ENCODE measurements at regions not wholly inside any gene's neighbourhood (a gene's known extent, or its start where the extent isn't known, plus 50 kb on each side); places are given as distances from the start of the nearest gene placed in this dataset.

GRCh38 chr20:7622399-7622961 is 317.8 kb downstream of the HAO1 start:
- DNase-seq, result no peak
- no peak for TF ChIP-seq CTCF (IDR thresholded peaks at IDR 0.05; ENCODE audit: partially characterized antibody, unreplicated experiment)
- no peaks in the 10 kb centered on the region for H3K9me3 Mint-ChIP-seq (ENCODE audit: unreplicated experiment)
- no peaks in the 10 kb centered on the region for H3K36me3 Mint-ChIP-seq (ENCODE audit: unreplicated experiment)
- H3K4me3 Mint-ChIP-seq (ENCODE audit: unreplicated experiment), result no peak overlapping the region
- no peak overlapping the region for H3K27ac Mint-ChIP-seq (ENCODE audit: unreplicated experiment)
- H3K4me1 Mint-ChIP-seq (ENCODE audit: low read depth, unreplicated experiment), result no peaks in the 10 kb centered on the region
- H3K27me3 Mint-ChIP-seq (ENCODE audit: unreplicated experiment), result no peaks in the 10 kb centered on the region

GRCh38 chr20:7624886-7625285 is 315.4 kb downstream of the HAO1 start:
- no peaks in the 10 kb centered on the region for H3K36me3 Mint-ChIP-seq (ENCODE audit: unreplicated experiment)
- H3K4me1 Mint-ChIP-seq (ENCODE audit: low read depth, unreplicated experiment), result no peaks in the 10 kb centered on the region
- no peaks in the 10 kb centered on the region for H3K9me3 Mint-ChIP-seq (ENCODE audit: unreplicated experiment)
- H3K4me3 Mint-ChIP-seq (ENCODE audit: unreplicated experiment), result no peak overlapping the region
- H3K27me3 Mint-ChIP-seq (ENCODE audit: unreplicated experiment), result no peaks in the 10 kb centered on the region
- DNase-seq, result no peak
- TF ChIP-seq CTCF (IDR thresholded peaks at IDR 0.05; ENCODE audit: partially characterized antibody, unreplicated experiment), result no peak
- no peak overlapping the region for H3K27ac Mint-ChIP-seq (ENCODE audit: unreplicated experiment)

- no peak for DNase-seq
- Mint-ChIP-seq H3K27me3 (ENCODE audit: unreplicated experiment) (no peaks in the 10 kb centered on the region), H3K27ac (ENCODE audit: unreplicated experiment) (no peak overlapping the region), H3K9me3 (ENCODE audit: unreplicated experiment) (no peaks in the 10 kb centered on the region), H3K36me3 (ENCODE audit: unreplicated experiment) (no peaks in the 10 kb centered on the region), H3K4me1 (ENCODE audit: low read depth, unreplicated experiment) (no peaks in the 10 kb centered on the region), H3K4me3 (ENCODE audit: unreplicated experiment) (no peak overlapping the region)
- no peak for TF ChIP-seq CTCF (IDR thresholded peaks at IDR 0.05; ENCODE audit: partially characterized antibody, unreplicated experiment)
Observed at GRCh38 chr20:7627734-7628663, 312.3 kb downstream of the HAO1 start.

GRCh38 chr20:7629880-7630279 is 310.4 kb downstream of the HAO1 start:
- H3K9me3 Mint-ChIP-seq (ENCODE audit: unreplicated experiment), result no peaks in the 10 kb centered on the region
- H3K27me3 Mint-ChIP-seq (ENCODE audit: unreplicated experiment), result no peaks in the 10 kb centered on the region
- no peak for DNase-seq
- no peak overlapping the region for H3K27ac Mint-ChIP-seq (ENCODE audit: unreplicated experiment)
- TF ChIP-seq CTCF (IDR thresholded peaks at IDR 0.05; ENCODE audit: partially characterized antibody, unreplicated experiment), result no peak
- no peaks in the 10 kb centered on the region for H3K4me1 Mint-ChIP-seq (ENCODE audit: low read depth, unreplicated experiment)
- H3K36me3 Mint-ChIP-seq (ENCODE audit: unreplicated experiment), result no peaks in the 10 kb centered on the region
- H3K4me3 Mint-ChIP-seq (ENCODE audit: unreplicated experiment), result no peak overlapping the region

GRCh38 chr20:7637184-7637583 is 303.1 kb downstream of the HAO1 start:
- DNase-seq, result no peak

More at GRCh38 chr20:7637184-7637583, 303.1 kb downstream of the HAO1 start:
- Mint-ChIP-seq H3K27me3 (ENCODE audit: unreplicated experiment) (no peaks in the 10 kb centered on the region), H3K4me3 (ENCODE audit: unreplicated experiment) (no peak overlapping the region), H3K4me1 (ENCODE audit: low read depth, unreplicated experiment) (no peaks in the 10 kb centered on the region), H3K9me3 (ENCODE audit: unreplicated experiment) (no peaks in the 10 kb centered on the region), H3K27ac (ENCODE audit: unreplicated experiment) (no peak overlapping the region), H3K36me3 (ENCODE audit: unreplicated experiment) (no peaks in the 10 kb centered on the region)
- no peak for TF ChIP-seq CTCF (IDR thresholded peaks at IDR 0.05; ENCODE audit: partially characterized antibody, unreplicated experiment)
